ENCODE measurements at regions not wholly inside any gene's neighbourhood (a gene's known extent, or its start where the extent isn't known, plus 50 kb on each side); places are given as distances from the start of the nearest gene placed in this dataset.

GRCh38 chr1:57729181-57729580 is 305.3 kb upstream of the DAB1 start:
- TF ChIP-seq MEF2D (tag; conservative IDR thresholded peaks at IDR 0.05; ENCODE audit: low read depth) (no peak), POLR2A (conservative IDR thresholded peaks at IDR 0.05) (no peak), EGR1 (conservative IDR thresholded peaks at IDR 0.05) (no peak), CHD2 (IDR thresholded peaks at IDR 0.05; ENCODE audit: low read depth, low read length) (no peak), ELK1 (CRISPR knock-in tag; IDR thresholded peaks at IDR 0.05) (no peak), ELF1 (tag; IDR thresholded peaks at IDR 0.05) (no peak), MGA (IDR thresholded peaks at IDR 0.05) (no peak)

Measured in K562 (cell line).